HUES48 (cell line): ENCODE measurements at regions not wholly inside any gene's neighbourhood (a gene's known extent, or its start where the extent isn't known, plus 50 kb on each side); places are given as distances from the start of the nearest gene placed in this dataset.
"Not testable (repeated sequence)": the region's sequence is repeated elsewhere in the genome, so short reads cannot be mapped to it uniquely, and the experiment has no call there.

Source experiments
- H3K27ac ChIP-seq: one replicate; pipeline ENCODE4 v1.7.0; 2013; ENCODE audit warnings: low read depth, low read length, inconsistent platforms
- H3K27me3 ChIP-seq: 2 replicates; pipeline ENCODE4 v1.6.1; 2013; ENCODE audit warnings: mild to moderate bottlenecking, low read length; ENCODE audit not compliant: control insufficient read depth, insufficient read depth
- H3K36me3 ChIP-seq: 2 replicates; pipeline ENCODE4 v1.6.1; 2013; ENCODE audit warnings: low read length; ENCODE audit not compliant: control insufficient read depth, insufficient read depth
- H3K4me1 ChIP-seq: 2 replicates; pipeline ENCODE4 v1.6.1; 2013; ENCODE audit warnings: mild to moderate bottlenecking, low read length; ENCODE audit not compliant: control insufficient read depth, insufficient read depth
- H3K4me3 ChIP-seq: 2 replicates; pipeline ENCODE4 v1.5.1; 2013; ENCODE audit warnings: mild to moderate bottlenecking, low read depth, low read length
- H3K9ac ChIP-seq: 2 replicates; pipeline ENCODE4 v1.6.1; 2013; ENCODE audit warnings: mild to moderate bottlenecking, low read depth, low read length, moderate library complexity
- H3K9me3 ChIP-seq: 2 replicates; pipeline ENCODE4 v1.6.1; 2013; ENCODE audit warnings: low read length; ENCODE audit not compliant: control insufficient read depth, insufficient read depth

DNA sequence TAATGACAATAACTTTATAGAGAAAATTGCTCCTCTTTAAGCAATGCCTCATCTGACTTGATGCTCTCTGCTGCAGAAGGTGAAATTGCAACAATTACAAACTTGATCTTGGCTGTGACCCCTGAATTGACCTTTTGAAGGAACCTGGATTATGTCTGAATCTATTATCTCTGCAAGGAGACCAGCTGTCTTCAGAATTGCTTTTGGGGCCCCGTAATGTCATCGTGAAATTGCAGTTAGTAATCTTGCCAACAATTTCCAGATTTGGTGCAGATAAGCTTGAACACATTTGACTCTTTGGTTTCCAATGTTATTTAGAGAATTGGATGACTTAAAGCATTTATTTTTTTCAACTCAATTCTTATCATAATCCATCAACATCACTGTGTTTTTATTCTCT, 520.6 kb downstream of the CCSER2 start:
- no peak overlapping the region for H3K27ac ChIP-seq
- no peaks in the 10 kb centered on the region for H3K36me3 ChIP-seq
- no peak overlapping the region for H3K4me3 ChIP-seq
- no peaks in the 10 kb centered on the region for H3K27me3 ChIP-seq
- H3K4me1 ChIP-seq: peaks cover 11% of the 10 kb centered on the region; the same call in 1 of the 2 replicates
- no peaks in the 10 kb centered on the region for H3K9me3 ChIP-seq
- H3K9ac ChIP-seq: no peak overlapping the region

DNA sequence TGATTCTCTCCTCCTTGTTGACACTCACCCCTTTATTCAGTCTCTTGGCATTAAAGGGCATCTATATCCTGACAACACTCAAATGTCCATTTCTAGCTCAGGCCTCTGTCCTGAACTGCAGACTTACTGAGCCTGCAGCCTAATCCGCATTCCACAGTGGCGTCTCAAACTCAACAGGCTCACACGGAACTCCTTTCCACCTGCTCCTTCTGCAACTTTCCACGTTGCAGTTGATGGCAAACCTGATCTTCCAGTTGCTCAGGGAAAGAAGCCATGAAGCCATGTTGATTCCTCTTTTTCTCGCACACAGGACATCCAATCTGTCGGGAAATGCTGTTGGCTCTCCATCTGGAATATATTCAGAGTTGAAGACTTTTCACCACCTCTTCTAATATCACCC, 522.4 kb downstream of the CCSER2 start:
- no peak overlapping the region for H3K27ac ChIP-seq
- H3K4me1 ChIP-seq: peaks cover 14% of the 10 kb centered on the region; the same call in 1 of the 2 replicates
- no peaks in the 10 kb centered on the region for H3K9me3 ChIP-seq
- H3K27me3 ChIP-seq: no peaks in the 10 kb centered on the region
- H3K4me3 ChIP-seq: no peak overlapping the region
- no peaks in the 10 kb centered on the region for H3K36me3 ChIP-seq
- H3K9ac ChIP-seq: no peak overlapping the region

DNA sequence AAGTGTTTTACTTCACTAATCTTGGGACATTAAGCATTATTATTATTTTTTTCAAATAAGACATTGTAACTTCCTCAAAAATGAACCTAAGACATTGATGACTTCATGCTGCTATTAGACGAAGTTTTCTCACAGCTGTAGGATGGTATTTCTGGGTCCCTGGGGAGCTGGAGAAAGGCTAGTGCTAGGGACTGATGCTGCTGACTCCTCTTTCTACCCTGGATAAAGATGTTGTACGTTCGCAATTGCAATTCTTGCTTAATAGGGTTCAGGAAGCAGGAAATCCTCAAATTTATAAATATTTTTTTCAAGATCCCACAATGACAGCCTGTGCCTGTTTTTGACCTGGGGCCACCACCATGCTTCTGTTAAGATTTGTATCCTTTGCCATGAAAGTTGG, 526.0 kb downstream of the CCSER2 start:
- H3K9me3 ChIP-seq: no peaks in the 10 kb centered on the region
- H3K36me3 ChIP-seq: no peaks in the 10 kb centered on the region
- no peak overlapping the region for H3K9ac ChIP-seq
- no peak overlapping the region for H3K4me3 ChIP-seq
- no peaks in the 10 kb centered on the region for H3K27me3 ChIP-seq
- no peak overlapping the region for H3K27ac ChIP-seq
- H3K4me1 ChIP-seq: peaks cover 14% of the 10 kb centered on the region; the same call in 1 of the 2 replicates

DNA sequence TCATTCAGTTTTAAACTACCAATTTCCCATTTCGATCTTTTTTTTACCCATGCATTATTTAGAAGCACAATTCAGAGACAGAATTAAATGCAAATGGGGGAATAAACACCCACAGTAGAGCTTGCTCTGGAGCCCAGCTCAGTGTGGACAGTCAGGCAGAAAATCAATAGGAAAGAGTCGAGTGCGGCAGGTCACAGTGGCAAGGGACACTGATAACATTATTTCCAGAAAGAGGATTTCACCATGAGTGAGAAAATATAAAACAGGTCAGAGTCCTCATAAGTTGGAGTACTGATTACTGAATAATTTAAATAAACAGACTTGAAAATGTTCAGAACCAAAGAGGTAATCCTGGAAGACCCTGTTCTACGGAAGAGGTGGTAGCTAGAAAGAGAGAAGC, 532.5 kb downstream of the CCSER2 start:
- H3K4me1 ChIP-seq: peaks cover 16% of the 10 kb centered on the region; the same call in 1 of the 2 replicates
- H3K9ac ChIP-seq: no peak overlapping the region
- no peaks in the 10 kb centered on the region for H3K36me3 ChIP-seq
- H3K27me3 ChIP-seq: no peaks in the 10 kb centered on the region
- H3K9me3 ChIP-seq: no peaks in the 10 kb centered on the region
- no peak overlapping the region for H3K27ac ChIP-seq
- H3K4me3 ChIP-seq: no peak overlapping the region

DNA sequence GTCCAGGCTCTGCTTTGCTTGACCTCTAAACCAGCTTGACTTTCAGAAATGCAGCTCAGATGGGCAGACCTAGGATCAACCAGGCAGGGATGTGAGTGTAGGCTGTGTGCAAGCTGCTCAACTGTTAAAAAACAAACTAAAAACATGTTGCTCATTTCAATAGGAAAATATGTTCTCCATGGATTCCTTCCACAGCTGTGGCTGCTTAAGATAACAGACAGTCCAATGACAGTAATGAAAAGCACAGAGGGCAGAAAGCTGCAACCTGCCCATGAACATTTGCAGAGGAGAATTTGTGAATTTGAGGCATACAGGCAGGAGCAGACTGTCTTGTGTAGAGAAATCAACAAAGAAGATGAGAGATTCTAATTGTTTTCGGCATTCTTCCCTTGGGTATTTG, 534.2 kb downstream of the CCSER2 start:
- no peaks in the 10 kb centered on the region for H3K36me3 ChIP-seq
- H3K9me3 ChIP-seq: no peaks in the 10 kb centered on the region
- H3K4me1 ChIP-seq: peaks cover 16% of the 10 kb centered on the region; the same call in 1 of the 2 replicates
- no peaks in the 10 kb centered on the region for H3K27me3 ChIP-seq
- no peak overlapping the region for H3K27ac ChIP-seq
- no peak overlapping the region for H3K9ac ChIP-seq
- H3K4me3 ChIP-seq: no peak overlapping the region

DNA sequence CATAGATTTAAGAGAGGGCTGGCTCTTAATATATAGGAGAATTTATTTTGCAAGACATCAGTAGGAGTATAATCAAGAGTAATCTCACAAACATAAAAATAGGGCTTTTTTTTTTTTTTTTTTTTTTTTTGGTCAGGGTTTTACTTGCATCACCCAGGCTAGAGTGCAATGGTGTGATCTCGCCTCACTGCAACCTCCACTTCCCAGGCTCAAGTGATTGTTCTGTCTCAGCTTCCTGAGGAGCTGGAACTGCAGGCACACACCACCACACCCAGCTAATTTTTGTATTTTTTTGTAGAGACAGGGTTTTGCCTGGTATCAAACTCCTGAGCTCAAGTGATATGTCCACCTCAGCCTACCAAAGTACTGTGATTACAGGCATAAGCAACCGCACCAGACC, 535.3 kb downstream of the CCSER2 start:
- Histone ChIP-seq H3K27ac (no peak overlapping the region), H3K4me1 (peaks cover 16% of the 10 kb centered on the region; the same call in 1 of the 2 replicates), H3K27me3 (no peaks in the 10 kb centered on the region), H3K36me3 (no peaks in the 10 kb centered on the region), H3K9me3 (no peaks in the 10 kb centered on the region), H3K9ac (no peak overlapping the region), H3K4me3 (no peak overlapping the region)

DNA sequence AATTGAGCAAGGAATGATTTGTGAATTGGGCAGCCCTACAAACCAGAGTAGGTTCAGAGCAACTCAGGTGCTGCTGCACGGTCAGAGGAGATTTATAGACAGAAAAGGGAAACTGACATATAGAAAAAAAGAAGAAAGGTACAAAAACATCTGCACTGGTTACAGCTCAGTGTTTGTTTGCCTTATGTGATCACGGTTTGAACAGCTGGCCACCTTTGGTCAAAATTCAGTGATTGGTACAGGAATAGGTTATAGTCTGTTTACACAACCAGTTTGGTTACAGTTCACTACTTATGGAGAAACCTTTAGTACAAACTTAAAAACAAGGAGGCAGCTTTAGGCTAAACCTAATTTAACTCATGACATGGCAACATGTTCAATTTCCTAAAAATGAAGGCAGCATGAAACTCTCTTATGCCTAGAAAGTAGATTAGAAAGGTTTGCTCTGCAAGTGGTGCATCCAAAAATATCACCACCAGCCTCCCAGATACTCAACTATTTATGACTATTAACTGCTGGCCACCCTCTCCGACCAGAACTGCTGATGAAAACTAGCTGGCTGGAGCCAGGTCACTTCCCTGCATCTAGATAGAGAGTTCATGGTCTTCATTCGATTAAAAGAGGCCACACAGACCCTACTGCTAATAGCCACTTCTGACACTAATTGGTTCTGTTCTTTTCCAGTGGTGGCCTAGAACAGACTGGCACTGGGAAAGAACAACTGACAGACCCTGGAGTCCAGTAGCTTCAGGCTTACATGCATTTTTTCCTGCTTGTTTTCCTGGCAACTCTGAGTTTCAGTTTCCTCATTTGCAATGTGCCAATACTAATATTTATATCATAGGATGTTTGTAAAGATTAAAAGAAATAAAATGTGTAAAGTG, 548.0 kb downstream of the CCSER2 start:
- Histone ChIP-seq H3K27me3 (no peaks in the 10 kb centered on the region), H3K36me3 (no peaks in the 10 kb centered on the region), H3K4me3 (no peak overlapping the region), H3K9ac (no peak overlapping the region), H3K27ac (no peak overlapping the region), H3K4me1 (no peaks in the 10 kb centered on the region), H3K9me3 (no peaks in the 10 kb centered on the region)

DNA sequence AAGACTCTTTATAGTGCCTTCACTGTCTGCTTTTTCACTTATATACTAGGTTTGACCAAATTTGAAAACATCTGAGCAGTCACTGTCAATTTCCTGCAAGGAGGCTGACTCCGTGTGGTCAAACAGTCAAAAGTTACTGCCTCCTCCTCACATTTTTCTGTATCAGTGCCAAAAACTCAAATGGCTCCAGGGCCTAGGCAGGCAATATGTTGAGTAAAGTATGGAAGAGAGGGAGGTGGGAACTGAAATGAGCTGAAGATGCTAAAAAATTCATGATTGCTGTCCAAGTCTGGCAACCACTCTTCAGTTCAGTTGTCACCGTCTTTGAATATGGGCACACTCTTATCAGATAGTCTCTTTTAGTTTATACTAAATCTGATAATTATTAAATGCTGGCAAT, 551.6 kb downstream of the CCSER2 start:
- Histone ChIP-seq H3K9me3 (no peaks in the 10 kb centered on the region), H3K27me3 (no peaks in the 10 kb centered on the region), H3K9ac (no peak overlapping the region), H3K4me3 (no peak overlapping the region), H3K4me1 (no peaks in the 10 kb centered on the region), H3K36me3 (no peaks in the 10 kb centered on the region), H3K27ac (no peak overlapping the region)

DNA sequence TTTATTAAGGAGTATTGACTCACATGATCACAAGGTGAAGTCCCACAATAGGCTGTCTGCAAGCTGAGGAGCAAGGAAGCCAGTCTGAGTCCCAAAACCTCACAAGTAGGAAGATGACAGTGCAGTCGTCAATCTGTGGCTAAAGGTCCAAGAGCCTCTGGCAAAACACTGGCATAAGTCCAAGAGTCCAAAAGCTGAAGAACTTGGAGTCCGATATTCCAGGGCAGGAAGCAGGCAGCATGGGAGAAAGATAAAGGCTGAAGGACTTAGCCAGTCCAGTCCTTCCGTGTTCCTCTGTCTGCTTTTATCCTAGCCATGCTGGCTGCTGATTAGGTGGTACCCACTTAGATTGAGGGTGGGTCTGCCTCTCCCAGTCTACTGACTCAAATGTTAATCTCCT, 553.3 kb downstream of the CCSER2 start:
- not testable (repeated sequence) for H3K4me3 ChIP-seq, H3K9me3 ChIP-seq, H3K27me3 ChIP-seq, H3K9ac ChIP-seq, H3K27ac ChIP-seq, H3K4me1 ChIP-seq, H3K36me3 ChIP-seq

DNA sequence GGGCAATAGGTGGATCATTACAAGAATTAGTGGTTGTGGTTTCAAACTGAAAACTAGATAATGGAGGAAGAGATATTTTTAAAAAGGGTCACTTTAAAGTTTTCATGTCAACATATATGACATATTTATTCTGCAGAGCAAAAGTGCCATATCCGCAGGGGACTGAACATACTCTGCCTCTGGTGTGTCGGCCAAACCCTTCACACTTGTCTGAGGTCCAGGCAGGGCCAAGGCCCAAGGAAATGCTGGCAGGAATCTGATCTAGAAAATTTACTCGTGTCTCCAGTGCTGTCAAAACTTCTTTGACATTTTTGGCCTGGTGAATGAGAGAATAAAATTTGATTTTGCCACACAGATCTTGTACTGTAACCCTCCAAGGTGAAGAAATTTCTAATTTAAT, 562.3 kb downstream of the CCSER2 start:
- H3K36me3 ChIP-seq: no peaks in the 10 kb centered on the region
- H3K4me3 ChIP-seq: no peak overlapping the region
- no peak overlapping the region for H3K27ac ChIP-seq
- H3K9me3 ChIP-seq: no peaks in the 10 kb centered on the region
- peaks cover 2% of the 10 kb centered on the region; the same call in 1 of the 2 replicates for H3K4me1 ChIP-seq
- H3K27me3 ChIP-seq: no peaks in the 10 kb centered on the region
- H3K9ac ChIP-seq: no peak overlapping the region

DNA sequence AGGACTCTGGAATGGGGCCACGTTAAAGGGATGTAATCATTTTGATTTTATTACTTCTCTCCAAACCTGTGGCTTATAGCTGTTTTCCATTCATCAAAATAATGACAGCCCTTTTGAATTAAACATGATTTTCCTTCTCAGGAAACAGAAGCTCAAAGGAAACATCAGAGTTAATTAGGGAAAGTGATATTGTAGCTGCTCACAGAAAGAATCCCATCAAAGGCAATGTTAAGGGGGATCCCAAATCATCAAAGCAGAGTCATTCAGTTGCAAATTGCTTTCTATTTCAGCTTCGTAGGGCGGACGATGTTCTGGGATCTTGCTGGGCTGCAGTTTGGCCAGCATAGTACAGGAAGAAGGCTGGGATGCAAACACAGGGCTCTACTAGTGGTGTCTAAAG, 563.2 kb downstream of the CCSER2 start:
- Histone ChIP-seq H3K9ac (no peak overlapping the region), H3K4me1 (peaks cover 2% of the 10 kb centered on the region; the same call in 1 of the 2 replicates), H3K9me3 (no peaks in the 10 kb centered on the region), H3K27me3 (no peaks in the 10 kb centered on the region), H3K36me3 (no peaks in the 10 kb centered on the region), H3K27ac (no peak overlapping the region), H3K4me3 (no peak overlapping the region)
